Mucosa of rectum (tissue), 2 donors: ENCODE measurements at regions not wholly inside any gene's neighbourhood (a gene's known extent, or its start where the extent isn't known, plus 50 kb on each side); places are given as distances from the start of the nearest gene placed in this dataset.
"Not testable (repeated sequence)": the region's sequence is repeated elsewhere in the genome, so short reads cannot be mapped to it uniquely, and the experiment has no call there.

Source experiments
- H3K27ac ChIP-seq, 2 donors: one replicate each; pipeline ENCODE4 v1.7.0; 2013; ENCODE audit warnings: inconsistent platforms in 2 of 2, low read depth in 2 of 2, low read length in 2 of 2
- H3K27me3 ChIP-seq, 2 donors: one replicate each; pipeline ENCODE4 v1.7.0; 2013; ENCODE audit warnings: low read length in 2 of 2; ENCODE audit not compliant: control insufficient read depth in 2 of 2, insufficient read depth in 2 of 2
- H3K36me3 ChIP-seq, 2 donors: one replicate each; pipeline ENCODE4 v1.7.0; 2013; ENCODE audit warnings: low read length in 2 of 2; ENCODE audit not compliant: control insufficient read depth in 2 of 2, insufficient read depth in 2 of 2
- H3K4me1 ChIP-seq, 2 donors: one replicate each; pipeline ENCODE4 v1.7.0; 2013; ENCODE audit warnings: low read length in 2 of 2, mild to moderate bottlenecking in 1 of 2; ENCODE audit not compliant: control insufficient read depth in 2 of 2, insufficient read depth in 2 of 2
- H3K4me3 ChIP-seq, 2 donors: one replicate each; pipeline ENCODE4 v1.7.0; 2013; ENCODE audit warnings: low read length in 2 of 2
- H3K9ac ChIP-seq, 2 donors: one replicate each; pipeline ENCODE4 v1.7.0; 2013; ENCODE audit warnings: low read length in 2 of 2, low read depth in 1 of 2, mild to moderate bottlenecking in 1 of 2
- H3K9me3 ChIP-seq, 2 donors: one replicate each; pipeline ENCODE4 v1.7.0; 2013; ENCODE audit warnings: low read length in 2 of 2; ENCODE audit not compliant: control insufficient read depth in 2 of 2
- donor health status: healthy.
- donor health status: Normal muscosa, but diverticular disease.

- no peak overlapping the region for H3K4me3 ChIP-seq
- H3K4me1 ChIP-seq: no peaks in the 10 kb centered on the region
- no peaks in the 10 kb centered on the region for H3K9me3 ChIP-seq
- H3K9ac ChIP-seq: no peak overlapping the region
- no peaks in the 10 kb centered on the region for H3K27me3 ChIP-seq
- no peak overlapping the region for H3K27ac ChIP-seq
- no peaks in the 10 kb centered on the region for H3K36me3 ChIP-seq
These were observed 73.7 kb upstream of the PLET1 start for GRCh38 chr11:112334381-112334780.

- no peaks in the 10 kb centered on the region for H3K27me3 ChIP-seq
These were observed 75.8 kb upstream of the PLET1 start for GRCh38 chr11:112336356-112336886.

GRCh38 chr11:112339566-112339965 lies 78.9 kb upstream of the PLET1 start:
- no peak overlapping the region for H3K27ac ChIP-seq
- H3K9me3 ChIP-seq: no peaks in the 10 kb centered on the region
- H3K4me3 ChIP-seq: no peak overlapping the region
- no peaks in the 10 kb centered on the region for H3K27me3 ChIP-seq
- no peaks in the 10 kb centered on the region for H3K36me3 ChIP-seq
- H3K4me1 ChIP-seq: peaks cover 0 to 11% of the 10 kb centered on the region in 2 donors
- H3K9ac ChIP-seq: no peak overlapping the region

More at GRCh38 chr11:112336356-112336886, 75.8 kb upstream of the PLET1 start:
- H3K27ac ChIP-seq: no peak overlapping the region
- no peaks in the 10 kb centered on the region for H3K36me3 ChIP-seq
- no peak overlapping the region for H3K9ac ChIP-seq
- no peaks in the 10 kb centered on the region for H3K4me1 ChIP-seq
- H3K9me3 ChIP-seq: no peaks in the 10 kb centered on the region
- no peak overlapping the region for H3K4me3 ChIP-seq

GRCh38 chr11:112343368-112344039 lies 82.8 kb upstream of the PLET1 start:
- peak overlapping the region in 1 of 2 donors; percentile 10 for H3K27ac ChIP-seq
- H3K4me1 ChIP-seq: peaks cover 0 to 11% of the 10 kb centered on the region in 2 donors
- H3K9ac ChIP-seq: no peak overlapping the region
- no peaks in the 10 kb centered on the region for H3K9me3 ChIP-seq
- no peaks in the 10 kb centered on the region for H3K27me3 ChIP-seq
- H3K36me3 ChIP-seq: no peaks in the 10 kb centered on the region
- H3K4me3 ChIP-seq: no peak overlapping the region

- H3K4me1 ChIP-seq: peaks cover 0 to 11% of the 10 kb centered on the region in 2 donors
- no peak overlapping the region for H3K9ac ChIP-seq
- no peaks in the 10 kb centered on the region for H3K27me3 ChIP-seq
- no peak overlapping the region for H3K27ac ChIP-seq
- H3K9me3 ChIP-seq: no peaks in the 10 kb centered on the region
- H3K36me3 ChIP-seq: no peaks in the 10 kb centered on the region
- H3K4me3 ChIP-seq: no peak overlapping the region
These were observed 83.4 kb upstream of the PLET1 start for GRCh38 chr11:112344040-112344413.

- Histone ChIP-seq H3K4me1 (peaks cover 0 to 11% of the 10 kb centered on the region in 2 donors), H3K27ac (no peak overlapping the region)
These were observed 84.5 kb upstream of the PLET1 start for GRCh38 chr11:112345166-112345565.

GRCh38 chr11:112345706-112346105 lies 85.0 kb upstream of the PLET1 start:
- H3K4me1 ChIP-seq: peaks cover 0 to 11% of the 10 kb centered on the region in 2 donors
- no peaks in the 10 kb centered on the region for H3K9me3 ChIP-seq
- H3K9ac ChIP-seq: no peak overlapping the region
- H3K36me3 ChIP-seq: no peaks in the 10 kb centered on the region
- no peak overlapping the region for H3K27ac ChIP-seq
- H3K4me3 ChIP-seq: no peak overlapping the region
- no peaks in the 10 kb centered on the region for H3K27me3 ChIP-seq

More at GRCh38 chr11:112345166-112345565, 84.5 kb upstream of the PLET1 start:
- Histone ChIP-seq H3K4me3 (no peak overlapping the region), H3K27me3 (no peaks in the 10 kb centered on the region), H3K9me3 (no peaks in the 10 kb centered on the region), H3K9ac (no peak overlapping the region), H3K36me3 (no peaks in the 10 kb centered on the region)

GRCh38 chr11:112346586-112346985 lies 85.9 kb upstream of the PLET1 start:
- Histone ChIP-seq H3K9ac (no peak overlapping the region), H3K9me3 (no peaks in the 10 kb centered on the region), H3K27ac (no peak overlapping the region), H3K4me3 (no peak overlapping the region), H3K4me1 (peaks cover 0 to 11% of the 10 kb centered on the region in 2 donors), H3K36me3 (no peaks in the 10 kb centered on the region), H3K27me3 (no peaks in the 10 kb centered on the region)

GRCh38 chr11:112348480-112349029 lies 87.9 kb upstream of the PLET1 start:
- no peaks in the 10 kb centered on the region for H3K9me3 ChIP-seq
- no peaks in the 10 kb centered on the region for H3K27me3 ChIP-seq
- no peaks in the 10 kb centered on the region for H3K36me3 ChIP-seq
- H3K9ac ChIP-seq: no peak overlapping the region
- H3K4me3 ChIP-seq: no peak overlapping the region
- peaks cover 0 to 6% of the 10 kb centered on the region in 2 donors for H3K4me1 ChIP-seq
- H3K27ac ChIP-seq: no peak overlapping the region

- H3K9me3 ChIP-seq, H3K36me3 ChIP-seq, H3K4me1 ChIP-seq, H3K4me3 ChIP-seq, H3K27ac ChIP-seq, H3K27me3 ChIP-seq, H3K9ac ChIP-seq: not testable (repeated sequence)
These were observed 90.8 kb upstream of the PLET1 start for GRCh38 chr11:112351423-112351822.
